HFF-Myc (cell line): ENCODE measurements at regions not wholly inside any gene's neighbourhood (a gene's known extent, or its start where the extent isn't known, plus 50 kb on each side); places are given as distances from the start of the nearest gene placed in this dataset.

Experiments used
- DNase-seq: peaks from one replicate; pipeline ENCODE4 v3.0.0-alpha.2; 2011; ENCODE audit warnings: low read depth; ENCODE audit errors: extremely low read depth
- H3K4me3 ChIP-seq: replicated peaks from 2 replicates; pipeline ENCODE4 v1.5.1; 2011; ENCODE audit warnings: low read depth, mild to moderate bottlenecking, control low read depth, low read length
- TF ChIP-seq, protein P1 (sequence below): IDR thresholded peaks from 2 replicates; pipeline ENCODE4 v1.5.1; 2012; ENCODE audit warnings: mild to moderate bottlenecking, low read depth, low read length, control low read depth; ENCODE audit errors: missing control alignments

DNA sequence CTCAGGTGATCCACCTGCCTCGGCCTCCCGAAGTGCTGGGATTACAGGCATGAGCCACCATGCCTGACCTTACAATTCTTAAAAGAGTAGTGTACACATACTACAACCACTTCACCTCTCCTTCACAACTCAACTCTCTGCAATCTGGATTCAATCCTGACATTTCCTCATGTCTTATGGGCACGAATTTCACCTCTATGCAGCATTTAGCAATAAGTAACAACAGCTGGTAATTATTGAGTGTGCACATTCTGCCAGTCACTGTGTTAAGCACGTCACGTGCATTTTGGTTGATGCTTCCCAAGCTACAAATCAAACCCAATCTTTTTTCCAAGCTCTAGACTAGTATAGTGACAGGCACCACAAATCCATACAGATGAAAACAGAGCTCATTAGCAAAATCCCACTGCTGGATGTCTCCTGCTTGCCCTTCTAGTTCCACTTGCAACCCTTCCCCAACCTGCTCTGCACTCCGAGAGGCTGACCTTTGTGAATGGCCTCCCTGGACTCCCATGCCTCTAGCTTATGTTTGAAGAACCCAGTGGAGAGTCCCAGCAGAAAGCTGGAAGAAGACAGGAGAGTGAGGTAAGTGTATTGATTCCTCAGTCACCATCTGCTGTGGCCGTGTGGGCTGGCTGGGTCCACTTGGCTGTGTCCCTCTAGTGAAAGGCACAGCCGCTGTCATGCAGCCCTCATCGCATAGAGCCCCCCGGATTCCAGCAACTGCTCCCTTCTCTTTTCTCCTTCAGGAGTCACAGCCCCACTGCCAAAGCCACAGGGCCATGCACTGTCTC, 176.5 kb downstream of the MEX3B start:
- TF ChIP-seq, protein P1, sequence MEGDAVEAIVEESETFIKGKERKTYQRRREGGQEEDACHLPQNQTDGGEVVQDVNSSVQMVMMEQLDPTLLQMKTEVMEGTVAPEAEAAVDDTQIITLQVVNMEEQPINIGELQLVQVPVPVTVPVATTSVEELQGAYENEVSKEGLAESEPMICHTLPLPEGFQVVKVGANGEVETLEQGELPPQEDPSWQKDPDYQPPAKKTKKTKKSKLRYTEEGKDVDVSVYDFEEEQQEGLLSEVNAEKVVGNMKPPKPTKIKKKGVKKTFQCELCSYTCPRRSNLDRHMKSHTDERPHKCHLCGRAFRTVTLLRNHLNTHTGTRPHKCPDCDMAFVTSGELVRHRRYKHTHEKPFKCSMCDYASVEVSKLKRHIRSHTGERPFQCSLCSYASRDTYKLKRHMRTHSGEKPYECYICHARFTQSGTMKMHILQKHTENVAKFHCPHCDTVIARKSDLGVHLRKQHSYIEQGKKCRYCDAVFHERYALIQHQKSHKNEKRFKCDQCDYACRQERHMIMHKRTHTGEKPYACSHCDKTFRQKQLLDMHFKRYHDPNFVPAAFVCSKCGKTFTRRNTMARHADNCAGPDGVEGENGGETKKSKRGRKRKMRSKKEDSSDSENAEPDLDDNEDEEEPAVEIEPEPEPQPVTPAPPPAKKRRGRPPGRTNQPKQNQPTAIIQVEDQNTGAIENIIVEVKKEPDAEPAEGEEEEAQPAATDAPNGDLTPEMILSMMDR, result no peak
- H3K4me3 ChIP-seq, result no peak overlapping the region
- DNase-seq, result no peak

DNA sequence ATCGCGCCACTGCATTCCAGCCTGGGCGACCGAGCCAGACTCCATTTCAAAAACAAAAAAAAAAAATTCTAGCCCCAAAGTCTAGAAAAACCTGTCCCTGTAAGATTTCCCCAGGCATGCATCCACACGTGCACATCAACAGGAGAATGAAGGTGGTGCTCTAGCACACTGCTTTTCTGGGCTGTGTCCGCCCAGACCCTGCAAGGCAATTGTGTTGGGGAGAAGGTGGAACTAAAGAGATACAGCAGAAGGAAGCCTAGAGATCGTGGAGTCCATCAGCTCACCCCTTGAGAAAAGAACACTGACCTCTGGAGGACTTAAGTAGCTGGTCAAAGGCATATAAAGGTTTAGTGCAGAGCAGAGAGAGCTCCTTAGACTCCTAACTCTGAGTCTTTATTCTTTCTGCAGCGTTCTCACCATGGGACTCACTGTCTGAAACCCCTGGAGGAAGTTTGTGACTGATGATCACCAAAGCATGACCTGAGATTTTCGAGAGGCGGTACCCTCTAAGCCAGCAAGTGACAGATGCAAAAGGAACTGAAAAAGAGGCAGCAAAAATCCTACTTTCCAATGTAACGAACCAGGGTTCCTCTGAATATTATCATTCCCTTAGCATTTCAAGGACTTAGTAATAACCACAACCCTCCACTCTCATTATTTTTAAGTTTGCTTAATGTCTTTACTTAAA, 179.8 kb downstream of the MEX3B start:
- TF ChIP-seq, protein P1, result no peak
- no peak overlapping the region for H3K4me3 ChIP-seq
- DNase-seq, result no peak

- DNase-seq, result peak; percentile 21
- TF ChIP-seq, protein P1, result no peak
- no peak overlapping the region for H3K4me3 ChIP-seq
Measured at GRCh38 chr15:81863162-81863561, 182.7 kb downstream of the MEX3B start.

GRCh38 chr15:81859737-81860516, 185.9 kb downstream of the MEX3B start:
- H3K4me3 ChIP-seq, result no peak overlapping the region
- DNase-seq, result no peak
- TF ChIP-seq, protein P1, result no peak

DNA sequence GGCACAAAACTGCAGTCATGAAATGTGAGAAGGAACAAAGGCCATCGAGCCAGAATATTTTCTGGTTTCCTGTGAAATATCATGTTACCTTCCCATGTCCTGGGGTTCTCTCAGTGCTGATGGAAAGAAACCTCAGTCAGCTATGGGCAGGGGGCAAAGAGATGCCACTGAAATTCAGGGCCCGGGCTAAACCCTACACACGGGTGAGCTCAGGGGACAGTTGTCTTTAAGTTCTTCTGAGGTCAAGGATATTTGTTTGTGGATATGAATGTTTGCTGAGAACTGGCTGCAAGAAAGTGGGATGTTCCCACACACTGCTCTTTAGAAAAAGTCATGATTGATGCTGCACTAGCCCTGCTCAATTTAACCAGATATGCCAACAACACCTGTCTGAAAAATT, 187.2 kb downstream of the MEX3B start:
- no peak for DNase-seq
- TF ChIP-seq, protein P1, result no peak
- H3K4me3 ChIP-seq, result no peak overlapping the region

DNA sequence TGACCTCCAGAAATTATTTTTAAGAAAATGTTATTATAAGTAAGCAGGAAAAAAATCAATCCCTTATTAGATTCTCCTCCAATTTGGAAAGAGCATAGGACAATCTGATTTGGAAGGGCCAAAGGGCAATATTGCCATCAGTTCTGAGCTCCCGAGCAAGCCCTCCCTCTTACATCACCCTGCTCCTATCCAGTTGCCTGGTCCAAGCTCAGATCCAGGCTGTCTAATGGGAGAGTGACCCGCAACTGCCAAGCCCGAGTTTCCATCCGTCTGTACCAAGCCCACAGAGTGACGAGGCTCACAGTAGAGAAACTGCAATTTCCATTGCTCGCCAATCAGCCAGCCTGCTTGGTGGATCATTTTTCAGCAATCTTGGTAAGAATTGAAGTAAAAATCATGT, 187.7 kb downstream of the MEX3B start:
- no peak overlapping the region for H3K4me3 ChIP-seq
- TF ChIP-seq, protein P1, result no peak
- DNase-seq, result no peak
